HG03354 (cell line): ENCODE measurements at regions not wholly inside any gene's neighbourhood (a gene's known extent, or its start where the extent isn't known, plus 50 kb on each side); places are given as distances from the start of the nearest gene placed in this dataset.
"Not testable (repeated sequence)": the region's sequence is repeated elsewhere in the genome, so short reads cannot be mapped to it uniquely, and the experiment has no call there.

Experiments
- ATAC-seq: cut with Tn5 transposase; IDR thresholded peaks from one replicate; pipeline ENCODE4 v1.9.1; 2021; ENCODE audit warnings: mild to moderate bottlenecking; ENCODE audit not compliant: unreplicated experiment, poor library complexity, severe bottlenecking

DNA sequence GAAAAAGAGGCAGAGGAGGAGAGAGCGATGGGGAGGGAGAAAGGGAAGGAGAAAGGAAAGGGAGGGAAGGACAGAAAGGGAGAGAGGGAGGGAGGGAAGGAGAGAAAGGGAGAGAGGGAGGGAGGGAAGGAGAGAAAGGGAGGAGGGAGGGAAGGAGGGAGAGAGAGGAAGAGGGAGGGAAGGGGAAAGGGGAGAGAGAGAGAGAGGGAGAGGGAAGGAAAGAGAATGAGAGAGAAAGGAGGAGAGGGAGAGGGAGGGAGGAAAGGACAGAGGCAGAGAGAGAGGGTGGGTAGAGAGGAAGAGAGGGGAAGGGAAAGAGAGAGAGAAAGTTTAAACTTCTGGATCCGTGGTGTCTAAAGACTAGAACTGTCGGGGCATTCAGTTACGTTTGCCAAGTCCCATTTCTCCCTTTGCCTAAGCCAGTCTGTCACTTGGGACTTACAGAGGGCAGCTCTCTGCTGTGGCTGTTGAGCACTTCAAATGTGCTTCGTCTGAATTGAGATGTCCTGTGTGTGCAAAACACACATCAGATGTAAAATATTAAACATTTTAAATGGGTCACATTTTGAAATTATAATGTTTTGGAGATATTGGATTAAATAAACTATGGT lies 62.6 kb downstream of the PLXNA1 start:
- no peak for ATAC-seq

DNA sequence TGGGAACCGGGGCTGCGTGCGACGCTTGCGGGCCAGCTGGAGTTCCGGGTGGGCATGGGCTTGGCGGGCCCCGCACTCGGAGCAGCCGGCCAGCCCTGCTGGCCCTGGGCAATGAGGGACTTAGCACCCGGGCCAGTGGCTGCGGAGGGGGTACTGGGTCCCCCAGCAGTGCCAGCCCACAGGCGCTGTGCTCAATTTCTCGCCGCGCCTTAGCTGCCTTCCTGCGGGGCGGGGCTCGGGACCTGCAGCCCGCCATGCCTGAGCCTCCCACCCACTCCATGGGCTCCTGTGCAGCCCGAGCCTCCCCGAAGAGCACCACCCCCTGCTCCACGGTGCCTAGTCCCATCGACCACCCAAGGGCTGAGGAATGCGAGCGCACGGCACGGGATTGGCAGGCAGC lies 63.8 kb downstream of the PLXNA1 start:
- not testable (repeated sequence) for ATAC-seq

DNA sequence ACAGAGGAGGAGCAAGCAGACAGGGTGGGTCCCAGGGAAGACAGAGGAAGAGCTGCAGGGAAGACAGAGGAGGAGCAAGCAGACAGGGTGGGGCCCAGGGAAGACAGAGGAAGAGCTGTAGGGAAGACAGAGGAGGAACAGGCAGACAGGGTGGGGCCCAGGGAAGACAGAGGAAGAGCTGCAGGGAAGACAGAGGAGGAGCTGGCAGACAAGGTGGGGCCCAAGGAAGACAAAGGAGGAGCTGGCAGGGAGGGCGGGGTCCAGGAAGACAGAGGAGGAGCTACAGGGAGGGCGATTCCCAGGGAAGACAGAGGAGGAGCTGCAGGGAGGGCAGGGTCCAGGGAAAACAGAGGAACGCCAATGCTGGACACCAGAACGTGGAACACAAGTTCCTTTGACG lies 66.5 kb downstream of the PLXNA1 start:
- no peak for ATAC-seq

DNA sequence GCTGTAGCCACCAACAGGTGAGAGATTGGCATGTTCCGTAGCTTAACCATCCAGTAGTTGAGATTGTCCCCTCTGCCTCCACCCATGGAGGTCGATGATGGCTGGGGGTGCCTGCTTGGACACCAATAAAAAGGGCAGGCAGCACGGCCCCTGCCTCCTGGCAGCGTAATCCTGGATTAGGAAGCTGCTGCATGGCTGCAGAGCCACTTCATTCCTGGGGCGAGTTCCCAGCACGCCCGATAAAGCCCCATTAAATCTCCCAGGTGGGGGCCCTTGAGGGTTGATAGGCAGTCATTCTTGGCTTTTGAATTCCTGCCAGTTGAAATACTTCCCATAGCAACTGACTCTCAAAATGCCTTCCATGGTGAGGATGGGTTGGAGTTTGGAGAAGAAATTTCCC lies 67.8 kb downstream of the PLXNA1 start:
- no peak for ATAC-seq

DNA sequence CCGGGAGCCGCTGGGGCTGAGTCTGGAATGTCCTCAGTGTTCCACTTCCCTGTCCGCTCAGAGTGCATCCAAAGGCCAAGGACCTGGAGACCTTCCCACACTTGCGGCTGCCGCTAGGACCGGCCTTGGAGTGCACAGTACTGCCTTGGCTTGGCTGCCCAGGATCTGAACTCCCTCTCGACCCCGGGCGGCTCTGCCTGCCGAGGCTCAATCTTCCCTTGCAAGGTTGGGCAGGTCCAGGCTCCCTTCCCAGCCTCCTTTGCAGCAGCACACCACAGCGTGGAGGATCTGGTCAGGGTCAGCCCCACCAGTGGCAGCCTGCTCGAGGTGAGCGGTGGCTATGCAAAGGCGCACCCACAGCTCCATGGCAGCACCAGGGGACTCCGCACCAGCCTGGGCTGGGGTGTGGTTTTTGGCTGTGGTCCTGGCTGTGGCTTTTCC lies 69.2 kb downstream of the PLXNA1 start:
- ATAC-seq: no peak

DNA sequence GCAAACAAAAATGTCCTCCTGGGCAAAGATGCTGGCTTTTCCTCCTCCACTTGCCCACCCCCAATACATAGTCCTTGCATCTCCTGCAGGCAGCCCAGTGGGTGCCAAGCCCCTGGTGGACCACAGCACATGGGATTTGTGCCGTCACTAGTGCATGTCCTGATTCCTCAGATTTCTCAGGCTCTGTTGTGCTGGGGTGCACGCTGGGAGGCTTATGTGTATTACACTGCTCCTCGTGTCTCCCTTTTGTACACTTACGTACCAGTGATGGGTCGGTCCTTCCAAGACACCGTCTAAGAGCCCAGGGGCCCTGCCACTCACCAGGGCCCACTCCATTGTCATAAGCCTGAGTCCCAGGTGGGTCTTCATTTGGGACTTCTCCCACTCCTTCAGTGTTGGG lies 70.1 kb downstream of the PLXNA1 start:
- ATAC-seq: no peak

DNA sequence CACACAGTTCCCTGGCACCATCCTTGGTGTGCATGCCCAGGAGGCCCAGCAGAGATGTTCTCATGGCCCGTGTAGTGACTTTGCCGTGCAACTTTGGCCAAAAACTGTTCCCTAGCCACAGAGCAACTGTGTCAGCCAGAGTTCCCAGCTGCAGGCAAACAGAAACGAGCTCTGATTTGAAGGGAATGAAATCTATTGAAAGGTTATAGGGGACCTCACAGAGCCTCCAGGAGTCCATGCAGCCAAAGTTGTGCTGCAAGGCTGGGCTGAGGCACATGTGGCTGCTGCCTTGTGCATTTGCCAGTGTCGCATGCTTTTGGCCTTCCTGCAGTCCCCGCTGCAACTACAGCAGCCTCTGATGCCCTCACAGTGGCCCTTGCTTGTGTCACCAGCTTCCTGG lies 70.5 kb downstream of the PLXNA1 start:
- ATAC-seq: no peak

DNA sequence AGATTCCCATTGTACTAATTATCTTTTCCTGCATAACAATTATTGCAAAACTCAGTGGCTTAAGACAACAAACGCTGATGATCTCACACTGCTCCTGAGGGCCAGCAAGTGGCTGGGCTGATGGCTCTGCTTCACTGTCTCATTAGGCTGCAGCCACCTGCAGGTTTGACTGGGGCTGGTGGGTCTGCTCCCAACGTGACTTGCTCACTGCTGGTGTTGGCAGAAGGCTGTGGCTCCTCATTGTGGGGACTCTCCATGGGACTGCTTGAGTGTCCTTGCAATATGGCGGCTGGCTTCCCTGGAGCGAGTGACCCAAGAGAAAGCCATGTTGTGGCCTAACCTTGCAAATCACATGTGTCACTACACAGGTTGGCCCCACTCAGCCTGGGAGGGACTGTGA lies 71.1 kb downstream of the PLXNA1 start:
- no peak for ATAC-seq

DNA sequence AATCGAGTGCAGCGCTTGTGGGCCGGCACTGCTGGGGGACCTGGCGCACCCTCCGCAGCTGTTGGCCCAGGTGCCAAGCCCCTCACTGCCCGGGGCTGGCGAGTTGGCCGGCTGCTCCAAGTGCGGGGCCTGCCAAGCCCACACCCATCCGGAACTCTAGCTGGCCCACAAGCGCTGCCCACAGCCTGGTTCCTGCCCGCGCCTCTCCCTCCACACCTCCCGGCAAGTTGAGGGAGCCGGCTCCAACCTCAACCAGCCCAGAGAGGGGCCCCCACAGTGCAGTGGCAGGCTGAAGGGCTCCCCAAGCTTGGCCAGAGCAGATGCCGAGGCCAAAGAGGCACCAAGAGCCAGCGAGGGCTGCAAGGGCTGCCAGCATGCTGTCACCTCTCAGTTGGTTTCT lies 73.4 kb downstream of the PLXNA1 start:
- no peak for ATAC-seq

DNA sequence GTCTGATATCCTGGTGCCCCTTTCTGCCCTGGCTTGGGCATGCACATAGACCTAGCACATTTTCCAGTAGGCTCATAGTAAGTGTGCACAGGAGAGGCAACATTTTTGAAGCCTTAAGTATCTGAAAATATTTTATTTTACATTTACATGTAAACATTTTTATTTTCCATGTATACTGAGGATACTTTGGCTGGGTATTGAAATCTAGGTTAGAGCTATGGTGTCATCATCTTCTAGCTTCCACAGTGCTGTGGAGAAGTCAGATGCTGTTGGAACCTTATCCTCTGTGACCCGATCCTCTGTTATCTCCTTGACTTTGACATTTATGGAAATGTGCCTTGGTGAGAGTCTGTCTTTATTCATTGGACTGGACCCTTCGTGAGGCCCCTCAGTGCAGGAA lies 74.1 kb downstream of the PLXNA1 start:
- no peak for ATAC-seq

DNA sequence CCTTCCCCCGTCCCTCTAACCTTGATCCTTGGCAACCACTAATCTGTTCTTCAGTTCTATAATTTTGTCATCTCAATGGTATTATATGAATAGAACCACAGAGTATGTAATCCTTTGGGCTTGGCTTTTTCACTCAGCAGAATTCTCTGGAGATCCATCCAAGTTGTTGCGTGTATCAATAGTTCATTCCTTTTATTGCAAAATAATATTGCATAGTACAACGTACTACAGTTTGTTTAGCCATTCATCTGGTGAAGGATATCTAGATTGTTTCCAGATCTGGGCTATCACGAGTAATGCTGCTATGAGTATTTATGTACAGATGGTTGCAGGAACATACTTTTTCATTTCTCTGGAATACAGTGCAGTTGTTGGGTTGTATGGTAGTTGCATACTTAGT lies 76.2 kb downstream of the PLXNA1 start:
- ATAC-seq: no peak

DNA sequence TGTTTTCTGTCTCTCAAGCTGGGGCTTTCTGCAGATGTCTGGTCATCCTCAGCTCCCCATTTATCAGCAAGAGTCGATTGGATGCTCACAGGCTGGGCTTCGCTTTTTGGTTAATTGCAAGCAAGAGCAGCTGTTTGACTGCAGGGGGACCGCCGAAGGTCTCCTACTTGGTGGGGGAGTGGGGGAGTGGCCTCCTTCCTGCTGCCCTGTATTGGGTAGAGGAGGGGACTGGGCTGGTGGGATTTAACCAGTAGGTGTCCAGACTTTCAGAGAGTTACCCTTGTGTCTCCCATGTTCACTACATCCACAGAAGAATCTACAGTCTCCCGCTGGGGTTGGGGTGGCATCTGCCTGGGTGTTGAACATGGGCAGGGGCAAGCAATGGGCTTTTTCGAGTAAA lies 78.7 kb downstream of the PLXNA1 start:
- no peak for ATAC-seq

DNA sequence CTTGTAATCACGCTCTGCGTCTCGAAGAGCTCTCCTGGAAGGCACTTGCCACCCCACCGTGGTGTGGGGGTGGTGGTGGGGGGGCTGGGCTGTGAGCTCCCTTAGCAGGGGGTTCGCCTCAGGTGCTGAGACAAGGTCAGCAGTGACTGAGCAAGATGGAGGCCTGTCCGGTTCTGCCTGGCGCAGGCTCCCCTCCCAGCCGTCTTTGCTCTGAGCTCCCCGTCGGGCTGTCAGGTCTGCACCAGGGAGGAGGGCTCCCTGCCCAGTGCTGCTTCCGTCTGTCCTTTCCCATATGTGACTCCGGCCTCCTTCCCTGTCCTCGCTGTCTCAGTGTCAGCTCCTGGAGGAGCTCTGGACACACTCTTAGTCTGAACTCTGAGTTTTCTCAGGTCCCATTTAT lies 80.0 kb downstream of the PLXNA1 start:
- ATAC-seq: no peak

DNA sequence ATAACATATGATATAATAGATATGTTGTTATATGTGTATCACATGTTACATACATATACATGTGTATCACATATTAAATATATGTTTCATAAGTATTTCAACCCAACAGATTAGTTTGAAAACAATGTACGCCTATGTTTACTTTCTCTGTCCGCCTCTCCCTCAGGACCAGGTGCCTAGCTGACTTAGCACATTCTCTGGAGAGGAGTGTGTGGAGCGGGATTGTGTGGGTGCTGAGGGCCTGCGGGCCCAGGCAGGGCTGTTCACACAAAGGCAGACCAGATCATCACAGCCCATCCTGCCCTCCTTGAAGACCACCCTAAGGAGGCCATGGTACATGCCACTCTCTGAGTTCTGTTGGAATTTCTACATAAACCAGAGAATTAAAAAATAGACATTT lies 81.0 kb downstream of the PLXNA1 start:
- no peak for ATAC-seq

DNA sequence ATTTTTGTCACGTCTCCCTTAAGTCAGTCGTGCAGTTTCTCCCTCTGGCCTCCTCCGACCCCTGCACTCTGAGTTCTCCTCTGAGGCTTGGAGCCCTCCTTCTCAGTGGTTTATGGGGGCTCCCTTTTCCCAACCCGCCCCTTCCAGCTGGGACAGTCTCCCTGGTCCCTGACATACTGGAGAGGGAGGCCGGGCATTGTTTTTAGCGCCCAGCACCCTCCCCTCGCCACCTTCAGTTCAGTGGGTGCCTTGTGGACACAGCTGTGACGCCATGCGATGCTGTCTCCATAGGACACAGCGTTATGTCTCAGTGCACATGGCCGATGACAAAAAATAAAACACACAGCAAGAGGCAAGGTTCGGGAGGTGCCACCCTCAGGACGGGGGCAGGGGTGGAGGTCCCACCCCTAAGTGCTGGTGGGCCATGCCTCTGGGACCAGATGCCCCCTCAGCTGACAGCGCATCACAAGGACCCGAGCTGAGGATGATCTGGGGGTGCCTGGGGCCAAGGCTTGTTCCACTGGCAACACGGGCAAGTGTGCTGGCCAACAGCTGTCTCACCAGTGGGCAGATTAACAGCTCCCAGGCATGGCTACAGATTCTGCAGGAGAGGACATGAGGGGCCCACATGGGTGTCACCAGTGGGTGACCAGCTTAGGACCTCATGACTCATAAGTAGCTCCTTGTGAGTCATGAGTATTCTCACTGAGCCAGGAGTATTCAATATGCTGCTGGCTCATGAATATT lies 81.6 kb downstream of the PLXNA1 start:
- ATAC-seq: no peak

DNA sequence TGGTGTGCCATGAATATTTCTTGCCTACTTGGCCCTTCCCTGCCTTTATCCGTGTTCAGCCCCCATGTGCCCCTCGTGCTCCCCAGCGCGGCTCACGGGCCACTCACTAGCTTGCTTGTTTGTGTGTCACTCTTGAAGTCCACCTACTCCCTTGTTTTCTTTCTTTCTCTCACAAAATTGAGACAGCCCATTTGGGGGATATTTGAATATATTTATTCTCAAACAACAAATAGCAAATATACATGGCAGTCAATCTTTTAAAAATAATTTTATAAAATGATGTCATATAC lies 82.2 kb downstream of the PLXNA1 start:
- no peak for ATAC-seq

DNA sequence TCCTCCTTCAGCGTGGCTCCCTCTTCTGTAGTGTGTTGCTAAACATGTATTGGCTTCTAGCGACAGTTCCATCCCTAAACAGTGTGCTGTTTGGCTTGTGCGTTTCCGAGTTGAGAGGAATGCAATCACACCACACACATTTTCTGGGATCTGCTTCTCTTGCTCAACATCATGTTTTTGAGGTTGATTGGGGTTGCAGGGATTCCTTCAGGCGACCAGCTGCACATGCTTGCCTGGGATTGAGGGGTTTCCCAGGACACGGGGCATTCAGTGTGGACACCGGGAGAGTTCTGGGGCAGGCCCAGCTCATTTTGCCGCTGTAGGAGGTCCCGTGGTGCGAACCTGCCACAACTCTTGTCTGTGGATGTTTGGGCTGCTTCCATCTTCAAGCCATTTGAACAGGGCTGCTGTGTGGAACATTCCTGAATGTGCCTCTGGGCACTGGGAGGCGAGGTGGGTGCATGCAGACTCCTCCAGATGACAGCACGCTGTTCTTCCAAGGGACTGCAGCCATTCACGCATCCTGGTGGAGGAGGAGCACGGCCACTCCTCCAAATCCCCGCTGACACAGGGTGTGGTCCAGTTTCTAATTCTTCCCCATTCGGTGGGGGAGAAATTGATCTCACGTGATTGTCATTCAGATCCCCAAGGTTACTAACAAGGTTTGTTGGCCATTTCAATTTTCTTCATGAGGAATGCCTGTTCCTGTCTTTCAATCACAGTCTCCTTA lies 82.8 kb downstream of the PLXNA1 start:
- no peak for ATAC-seq

DNA sequence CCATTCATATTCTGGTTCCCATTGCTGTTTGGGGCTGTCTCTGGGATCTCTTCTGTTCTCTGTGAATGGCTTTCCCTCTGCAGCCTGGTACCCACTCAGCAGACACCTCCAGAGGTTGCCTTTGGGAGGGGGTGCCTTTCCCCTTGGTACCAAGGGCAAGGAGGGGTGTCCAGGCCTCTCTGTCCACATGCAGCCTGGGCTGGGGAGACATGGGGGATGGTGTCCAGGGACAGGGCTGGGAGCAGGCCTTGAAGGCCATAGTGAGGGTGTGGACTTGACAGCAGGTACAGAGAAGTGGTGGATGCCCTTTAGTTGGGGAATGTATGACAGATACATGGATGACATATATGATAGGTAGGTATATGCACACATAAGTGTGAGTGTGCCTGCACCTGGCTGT lies 83.7 kb downstream of the PLXNA1 start:
- ATAC-seq: no peak

DNA sequence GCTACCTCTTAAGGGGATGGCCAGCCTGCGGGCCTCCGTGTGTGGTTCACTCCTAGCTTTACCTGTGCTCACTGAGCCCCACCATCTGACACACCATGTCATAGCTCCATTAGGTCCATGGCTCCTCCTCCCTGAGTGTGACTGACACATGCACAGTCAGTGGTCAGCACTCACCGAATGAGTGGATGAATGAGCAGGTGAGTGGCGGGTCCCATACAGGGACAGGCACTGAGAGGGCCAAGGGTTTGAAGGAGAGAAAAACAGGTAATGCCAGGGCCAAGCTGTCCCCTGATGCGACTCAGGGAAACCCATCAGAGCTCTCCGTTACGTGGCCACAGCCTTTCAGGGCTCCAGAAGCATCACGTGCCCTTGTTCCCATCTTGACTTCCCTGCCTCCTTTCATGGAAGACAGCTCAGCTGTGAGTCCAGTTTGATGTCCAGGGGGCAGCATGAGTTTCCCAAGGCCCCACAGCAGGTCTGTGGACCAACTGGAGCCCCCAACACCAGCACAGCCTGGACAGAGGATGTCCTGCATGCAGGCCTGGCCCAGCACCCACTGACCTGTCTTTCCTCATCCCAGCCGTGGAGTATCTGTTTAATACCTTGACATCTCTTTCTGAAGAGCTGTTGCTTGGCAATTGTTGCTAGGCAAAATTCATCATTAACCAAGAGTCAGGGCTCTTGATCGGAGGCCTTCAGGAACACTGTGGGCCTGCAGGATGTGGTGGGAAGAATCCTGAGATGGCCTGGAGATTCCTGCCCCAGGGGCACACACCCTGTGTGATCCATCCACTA lies 84.4 kb downstream of the PLXNA1 start:
- no peak for ATAC-seq

DNA sequence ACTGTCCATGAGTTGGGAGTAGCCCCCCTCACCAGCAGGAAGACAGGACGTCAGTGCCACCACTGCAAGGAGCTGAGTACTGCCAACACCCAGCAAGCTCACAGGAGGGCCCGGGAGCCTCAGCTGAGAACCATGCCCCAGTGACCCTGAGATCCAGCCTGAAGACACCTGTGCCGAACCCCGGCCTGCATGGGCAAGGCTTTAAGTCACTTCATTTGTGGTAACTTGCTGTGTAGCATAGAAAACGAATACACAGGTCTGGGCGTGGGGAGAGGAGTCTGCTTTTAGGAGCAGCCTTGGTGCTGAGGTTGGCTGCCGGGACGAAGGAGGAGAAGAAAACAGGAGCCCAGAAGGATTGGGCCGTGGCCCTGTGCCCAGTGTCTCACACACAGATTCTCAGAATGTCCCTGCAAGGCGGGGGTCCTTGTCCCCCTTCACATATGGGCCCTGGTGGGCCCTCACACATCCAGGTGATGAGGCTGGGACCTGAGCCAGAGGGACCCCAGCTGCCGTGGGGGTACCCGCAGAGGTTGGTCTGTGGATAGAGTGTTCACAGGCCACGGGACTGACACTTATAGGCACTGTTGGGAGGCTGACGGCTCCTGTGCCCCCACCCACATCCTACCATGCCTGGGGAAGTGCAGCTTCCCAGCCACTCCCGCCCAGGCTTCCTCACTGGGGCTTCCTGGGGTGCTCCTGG lies 85.3 kb downstream of the PLXNA1 start:
- ATAC-seq: no peak
